Lung (tissue), 11 donors: ENCODE measurements at regions not wholly inside any gene's neighbourhood (a gene's known extent, or its start where the extent isn't known, plus 50 kb on each side); places are given as distances from the start of the nearest gene placed in this dataset.

Experiments used
- ATAC-seq: fragments of 200-7000 bp; cut with Tn5 transposase; one replicate; pipeline ENCODE4 v1.9.1; 2020; ENCODE audit warnings: moderate number of reproducible peaks; ENCODE audit not compliant: insufficient read depth, low FRiP score
- DNase-seq, 3 donors: peaks; one replicate each; pipeline ENCODE4 v3.0.0-alpha.2; 2013 to 2017
- H3K27ac ChIP-seq, 2 donors: one replicate each; pipeline ENCODE4 v1.5.1; 2013; ENCODE audit warnings: mild to moderate bottlenecking in 2 of 2, moderate library complexity in 2 of 2, control low read depth in 1 of 2, inconsistent platforms in 1 of 2, low read depth in 1 of 2, low read length in 1 of 2
- H3K27me3 ChIP-seq, 3 donors: one replicate each; pipeline ENCODE4 v1.5.1; 2013; ENCODE audit warnings: low read length in 2 of 3; ENCODE audit not compliant: control insufficient read depth in 3 of 3, insufficient read depth in 3 of 3
- H3K36me3 ChIP-seq, 4 donors: one replicate each; pipeline ENCODE4 v1.5.1; 2013; ENCODE audit warnings: low read length in 4 of 4, mild to moderate bottlenecking in 1 of 4, moderate library complexity in 1 of 4; ENCODE audit not compliant: control insufficient read depth in 4 of 4, insufficient read depth in 4 of 4
- H3K4me1 ChIP-seq, 5 donors: one replicate each; pipeline ENCODE4 v1.5.1; 2013; ENCODE audit warnings: low read length in 5 of 5, mild to moderate bottlenecking in 2 of 5, moderate library complexity in 1 of 5; ENCODE audit not compliant: control insufficient read depth in 5 of 5, insufficient read depth in 5 of 5
- H3K4me3 ChIP-seq: one replicate; pipeline ENCODE4 v1.5.1; 2013; ENCODE audit warnings: mild to moderate bottlenecking, control low read depth, moderate library complexity
- H3K9ac ChIP-seq, 2 donors: one replicate each; pipeline ENCODE4 v1.5.1; 2013; ENCODE audit warnings: low read length in 2 of 2, control low read depth in 1 of 2; ENCODE audit not compliant: insufficient read depth in 1 of 2
- H3K9me3 ChIP-seq, 4 donors: one replicate each; pipeline ENCODE4 v1.5.1; 2013; ENCODE audit warnings: low read length in 3 of 4, mild to moderate bottlenecking in 1 of 4, moderate library complexity in 1 of 4; ENCODE audit not compliant: control insufficient read depth in 4 of 4, insufficient read depth in 3 of 4
- CTCF ChIP-seq: IDR thresholded peaks from 2 replicates; pipeline ENCODE4 v1.5.1; 2012; ENCODE audit warnings: mild to moderate bottlenecking; ENCODE audit errors: control extremely low read depth, extremely low read depth
- WGBS, 2 donors: extraction: QIAGEN DNeasy Blood & Tissue Kit; methylation state at CpG; one replicate each; pipeline ENCODE4 v1.1.7; 2013; 5-methylcytosine and 5-hydroxymethylcytosine counted together
- donor health status: control.
- donor health status: control.
- donor health status: Bipolar disorder and iron deficiency.
- donor health status: healthy.
- donor health status: DM: yes; HTN: yes; CAD: no.

- Histone ChIP-seq H3K9ac (no peak overlapping the region), H3K9me3 (no peaks in the 10 kb centered on the region), H3K27me3 (no peaks in the 10 kb centered on the region), H3K36me3 (no peaks in the 10 kb centered on the region), H3K27ac (no peak overlapping the region), H3K4me3 (no peak overlapping the region), H3K4me1 (no peaks in the 10 kb centered on the region)
- peak in 2 of 3 donors; percentile 2 to 14 for DNase-seq
- TF ChIP-seq CTCF: no peak
- no peak for ATAC-seq
- 61 to 74% methylated on average over 1 of the region's 1 CpG for WGBS, 2 donors
Observed at GRCh38 chr13:69094485-69094884, 1013.1 kb upstream of the ATXN8OS start.

GRCh38 chr13:69092615-69093322, 1014.9 kb upstream of the ATXN8OS start:
- Histone ChIP-seq H3K27ac (no peak overlapping the region), H3K4me1 (no peaks in the 10 kb centered on the region), H3K4me3 (no peak overlapping the region), H3K36me3 (no peaks in the 10 kb centered on the region), H3K27me3 (no peaks in the 10 kb centered on the region), H3K9ac (no peak overlapping the region), H3K9me3 (no peaks in the 10 kb centered on the region)
- no peak for TF ChIP-seq CTCF
- ATAC-seq (no peak), DNase-seq (no peak)
- WGBS, 2 donors: 70 to 75% methylated on average over 6 of the region's 6 CpGs

- Histone ChIP-seq H3K4me3 (no peak overlapping the region), H3K27ac (no peak overlapping the region), H3K36me3 (no peaks in the 10 kb centered on the region), H3K27me3 (no peaks in the 10 kb centered on the region), H3K4me1 (no peaks in the 10 kb centered on the region), H3K9ac (no peak overlapping the region), H3K9me3 (no peaks in the 10 kb centered on the region)
- no peak for ATAC-seq
- no peak for DNase-seq
- WGBS, 2 donors: 48 to 72% methylated on average over 1 of the region's 1 CpG
- no peak for TF ChIP-seq CTCF
Observed at GRCh38 chr13:69077267-69077666, 1030.4 kb upstream of the ATXN8OS start.
